ENCODE measurements at regions not wholly inside any gene's neighbourhood (a gene's known extent, or its start where the extent isn't known, plus 50 kb on each side); places are given as distances from the start of the nearest gene placed in this dataset.

DNA sequence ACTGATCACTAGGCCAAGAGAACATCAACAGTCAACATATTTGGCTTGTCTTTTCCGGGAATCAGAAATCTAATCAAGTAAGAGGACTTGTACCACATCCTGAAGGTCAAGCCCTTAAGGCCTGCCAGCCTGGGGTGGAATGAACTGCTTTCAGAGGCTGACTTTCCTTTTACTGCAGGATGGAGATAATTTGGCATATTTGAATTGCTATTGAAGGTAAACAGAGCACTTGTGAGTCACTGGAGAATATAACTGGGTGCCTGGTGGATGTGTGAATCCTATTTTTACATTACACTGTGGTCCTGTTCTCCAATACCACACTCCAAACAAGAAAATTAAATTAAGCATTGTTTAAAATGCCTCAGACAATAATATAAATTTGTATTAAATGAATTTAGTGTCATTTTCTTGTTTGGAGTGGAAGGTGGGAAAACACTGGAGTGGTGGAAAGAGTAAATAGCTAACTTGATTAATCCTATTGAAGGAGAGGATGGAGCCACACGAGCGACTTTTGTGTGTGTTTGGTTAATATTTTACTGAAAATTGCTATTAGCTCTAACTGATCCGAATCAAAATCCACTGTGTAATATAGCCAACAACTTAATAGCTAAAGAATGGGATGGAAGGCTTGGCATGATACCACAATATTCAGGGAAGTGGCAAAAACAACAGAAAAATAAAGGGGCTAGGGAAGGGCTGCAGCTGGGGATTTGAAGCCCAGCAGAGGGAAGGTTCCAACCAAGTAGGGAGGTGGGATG is 89.4 kb downstream of the OTX2 start:
- no peaks in the 10 kb centered on the region for H3K27me3 ChIP-seq
- H3K9me2 ChIP-seq (replicated peaks; ENCODE audit: insufficient read depth), result no peaks in the 10 kb centered on the region
- WGBS (ENCODE audit: low lambda C conversion rate, missing lambda C conversion rate), result 48% methylated on average over 4 of the region's 4 CpGs
- no peak overlapping the region for H3K27ac ChIP-seq
- H2AFZ ChIP-seq, result no peak overlapping the region
- no peaks in the 10 kb centered on the region for H4K20me1 ChIP-seq (ENCODE audit: insufficient read depth, poor library complexity, severe bottlenecking)
- no peaks in the 10 kb centered on the region for H3K79me2 ChIP-seq
- no peak overlapping the region for H3K4me2 ChIP-seq
- no peaks in the 10 kb centered on the region for H3K9me3 ChIP-seq (ENCODE audit: low read depth)
- no peak overlapping the region for H3K4me3 ChIP-seq
- no peaks in the 10 kb centered on the region for H3K4me1 ChIP-seq (ENCODE audit: insufficient read depth)
- DNase-seq (ENCODE audit: low spot score), result no peak
- H3K36me3 ChIP-seq (replicated peaks; ENCODE audit: insufficient read depth, low read depth), result no peaks in the 10 kb centered on the region
- no peak for TF ChIP-seq EZH2phosphoT487 (IDR thresholded peaks at IDR 0.05; ENCODE audit: low read depth, severe bottlenecking, unreplicated experiment)
- no peak for TF ChIP-seq CTCF (IDR thresholded peaks at IDR 0.05; ENCODE audit: poor library complexity)
- TF ChIP-seq EZH2 (IDR thresholded peaks at IDR 0.05; ENCODE audit: borderline replicate concordance), result no peak

DNA sequence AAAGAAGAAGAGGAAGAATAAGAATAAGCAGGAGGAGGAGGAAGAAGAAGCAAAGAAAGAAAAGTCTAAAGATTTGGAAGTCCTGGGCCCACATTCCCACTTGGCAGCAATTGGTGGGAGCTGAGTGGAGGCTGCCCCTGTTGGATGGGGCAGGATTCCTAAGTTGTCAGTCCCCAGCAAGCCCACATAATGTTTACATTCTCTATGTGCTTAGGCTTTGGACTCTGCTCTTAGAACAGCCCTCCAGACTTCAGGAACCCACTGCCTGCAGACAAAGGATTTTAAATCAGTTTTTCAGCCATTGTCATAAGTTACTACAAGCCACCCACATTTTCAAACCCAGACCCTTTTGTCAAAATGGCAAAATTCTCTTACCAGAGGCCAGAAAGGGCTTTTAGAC is 92.0 kb downstream of the OTX2 start:
- Histone ChIP-seq H4K20me1 (ENCODE audit: insufficient read depth, poor library complexity, severe bottlenecking) (no peaks in the 10 kb centered on the region), H3K4me3 (no peak overlapping the region), H3K4me2 (no peak overlapping the region), H3K27ac (no peak overlapping the region), H3K27me3 (no peaks in the 10 kb centered on the region), H2AFZ (no peak overlapping the region), H3K36me3 (replicated peaks; ENCODE audit: insufficient read depth, low read depth) (no peaks in the 10 kb centered on the region), H3K79me2 (no peaks in the 10 kb centered on the region), H3K4me1 (ENCODE audit: insufficient read depth) (no peaks in the 10 kb centered on the region), H3K9me2 (replicated peaks; ENCODE audit: insufficient read depth) (no peaks in the 10 kb centered on the region), H3K9me3 (ENCODE audit: low read depth) (no peaks in the 10 kb centered on the region)
- TF ChIP-seq CTCF (IDR thresholded peaks at IDR 0.05; ENCODE audit: poor library complexity), result no peak
- TF ChIP-seq EZH2 (IDR thresholded peaks at IDR 0.05; ENCODE audit: borderline replicate concordance), result no peak
- no peak for TF ChIP-seq EZH2phosphoT487 (IDR thresholded peaks at IDR 0.05; ENCODE audit: low read depth, severe bottlenecking, unreplicated experiment)
- DNase-seq (ENCODE audit: low spot score), result no peak

- Histone ChIP-seq H2AFZ (no peak overlapping the region), H3K4me2 (no peak overlapping the region), H3K9me3 (ENCODE audit: low read depth) (no peaks in the 10 kb centered on the region), H3K4me3 (no peak overlapping the region), H3K9me2 (replicated peaks; ENCODE audit: insufficient read depth) (no peaks in the 10 kb centered on the region), H3K4me1 (ENCODE audit: insufficient read depth) (no peaks in the 10 kb centered on the region), H3K27me3 (no peaks in the 10 kb centered on the region), H4K20me1 (ENCODE audit: insufficient read depth, poor library complexity, severe bottlenecking) (no peaks in the 10 kb centered on the region), H3K27ac (no peak overlapping the region), H3K36me3 (replicated peaks; ENCODE audit: insufficient read depth, low read depth) (no peaks in the 10 kb centered on the region), H3K79me2 (no peaks in the 10 kb centered on the region)
- no peak for DNase-seq (ENCODE audit: low spot score)
- 90% methylated on average over 2 of the region's 2 CpGs for whole genome bisulfite sequencing (ENCODE audit: low lambda C conversion rate, missing lambda C conversion rate)
- TF ChIP-seq CTCF (IDR thresholded peaks at IDR 0.05; ENCODE audit: poor library complexity) (no peak), EZH2 (IDR thresholded peaks at IDR 0.05; ENCODE audit: borderline replicate concordance) (no peak), EZH2phosphoT487 (IDR thresholded peaks at IDR 0.05; ENCODE audit: low read depth, severe bottlenecking, unreplicated experiment) (no peak)
Measured at GRCh38 chr14:56716705-56717104, 93.6 kb downstream of the OTX2 start.

Measured in hepatocyte (in vitro differentiated cells).